GM04504 (cell line): ENCODE measurements at regions not wholly inside any gene's neighbourhood (a gene's known extent, or its start where the extent isn't known, plus 50 kb on each side); places are given as distances from the start of the nearest gene placed in this dataset.

ENCODE experiments used
- DNase-seq: peaks from one replicate; pipeline ENCODE4 v3.0.0-alpha.2; 2012; ENCODE audit warnings: low read depth

DNA sequence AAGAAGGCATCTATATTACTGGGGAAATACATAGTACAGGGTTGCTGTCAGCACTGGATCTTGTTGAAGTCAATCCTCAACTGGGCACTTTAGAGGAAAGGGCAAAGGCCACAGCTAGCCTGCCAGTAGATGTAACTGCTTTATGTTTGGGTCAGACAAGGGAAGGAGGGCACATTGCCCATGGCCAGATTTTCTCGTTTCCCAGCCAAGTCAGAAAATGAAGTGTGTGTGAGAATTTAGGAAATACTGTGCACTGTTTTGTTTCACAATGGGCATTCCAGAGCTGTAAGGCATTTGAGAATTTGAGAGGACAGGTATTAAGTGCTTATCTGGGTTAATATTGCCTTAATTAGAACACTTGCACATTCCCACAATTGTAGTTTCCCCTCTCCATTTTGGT is 183.9 kb upstream of the MCHR2 start:
- no peak for DNase-seq

DNA sequence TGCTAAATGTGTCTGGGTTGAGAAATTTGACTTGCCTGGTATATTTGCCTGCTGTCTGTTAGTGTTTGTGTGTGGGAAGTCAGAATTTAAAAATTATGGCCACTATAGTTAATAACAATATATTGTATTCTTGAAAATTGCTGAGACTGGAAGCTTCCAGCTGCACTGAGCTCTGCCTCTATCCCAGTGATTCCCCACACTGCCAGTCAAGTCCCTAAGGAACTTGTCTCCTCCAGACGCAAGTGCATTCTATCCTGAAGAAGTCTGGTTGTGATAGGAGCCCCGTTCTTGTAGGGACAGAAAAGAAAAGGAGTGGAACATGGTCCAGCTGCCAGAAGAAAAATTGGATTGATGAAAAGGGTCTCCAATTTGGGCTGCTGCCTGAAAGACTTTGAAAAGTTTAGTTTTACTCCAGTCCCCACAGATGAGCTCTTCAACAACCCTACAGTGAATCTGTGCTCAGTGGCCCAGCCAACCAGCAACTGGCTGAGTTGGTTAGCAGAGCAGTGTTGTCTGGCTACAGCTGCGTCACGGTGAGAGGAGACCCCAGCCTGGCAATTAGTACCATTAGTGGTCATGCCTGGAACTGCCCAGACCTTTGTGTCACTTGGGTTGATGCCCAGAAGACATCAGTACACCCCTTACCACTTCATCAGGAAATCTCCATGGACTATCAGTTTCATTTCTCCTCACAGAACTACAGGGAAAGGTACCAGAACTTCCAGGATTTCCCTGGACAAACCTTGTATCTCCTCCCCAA is 183.1 kb upstream of the MCHR2 start:
- no peak for DNase-seq

DNA sequence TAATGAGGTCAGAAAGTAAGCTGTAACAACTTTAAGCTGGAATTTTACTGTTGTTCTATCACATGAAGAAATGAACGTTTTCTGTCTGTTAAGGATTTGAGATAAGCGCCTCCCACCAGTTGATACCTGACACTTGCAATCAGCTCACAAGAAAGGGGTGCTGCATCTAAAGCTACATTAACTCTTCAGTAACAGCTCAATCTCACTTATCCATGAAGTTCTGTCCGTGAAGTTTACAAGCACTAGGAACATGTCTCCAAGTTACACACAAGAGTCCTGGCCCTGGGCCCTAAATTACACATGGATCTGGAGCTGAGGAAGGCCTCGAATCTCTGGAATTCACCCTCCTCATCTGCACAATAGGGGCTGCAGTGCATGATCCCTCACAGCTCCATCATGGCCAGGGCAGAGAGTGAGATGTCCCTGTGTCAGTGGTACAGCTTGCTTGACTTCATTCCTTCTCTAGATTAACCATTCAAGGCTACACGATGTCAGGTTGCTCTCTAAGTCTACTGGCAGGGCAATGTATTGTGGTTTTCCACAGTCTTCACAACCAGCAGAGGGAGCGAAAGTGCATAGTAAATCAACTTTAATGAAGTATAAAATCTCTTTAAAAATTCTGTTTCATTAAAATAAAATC is 182.4 kb upstream of the MCHR2 start:
- DNase-seq: peak; percentile 52

DNA sequence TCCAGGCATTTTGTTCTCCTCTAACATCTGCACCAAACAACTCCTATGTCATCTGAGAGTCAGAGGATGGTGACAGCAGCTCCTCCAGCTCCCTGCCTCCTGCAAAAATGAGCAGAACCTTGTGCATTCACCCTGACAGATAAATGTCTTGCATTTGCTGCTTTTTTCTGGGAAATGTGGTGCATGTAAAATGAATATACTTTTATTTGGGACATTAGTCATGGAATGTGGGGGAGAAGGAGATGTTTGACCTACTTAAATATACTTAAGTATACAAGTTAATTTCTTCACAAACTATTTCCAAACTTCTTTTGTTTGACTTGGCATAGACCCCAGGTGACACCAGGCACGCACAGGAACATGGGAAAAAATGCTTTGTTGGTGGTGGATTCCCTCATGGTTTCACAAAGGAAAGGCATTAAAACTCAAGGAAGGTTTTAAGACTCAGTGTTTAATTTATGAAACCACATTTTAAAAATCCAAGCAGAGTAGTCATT is 181.8 kb upstream of the MCHR2 start:
- peak; percentile 95 for DNase-seq

DNA sequence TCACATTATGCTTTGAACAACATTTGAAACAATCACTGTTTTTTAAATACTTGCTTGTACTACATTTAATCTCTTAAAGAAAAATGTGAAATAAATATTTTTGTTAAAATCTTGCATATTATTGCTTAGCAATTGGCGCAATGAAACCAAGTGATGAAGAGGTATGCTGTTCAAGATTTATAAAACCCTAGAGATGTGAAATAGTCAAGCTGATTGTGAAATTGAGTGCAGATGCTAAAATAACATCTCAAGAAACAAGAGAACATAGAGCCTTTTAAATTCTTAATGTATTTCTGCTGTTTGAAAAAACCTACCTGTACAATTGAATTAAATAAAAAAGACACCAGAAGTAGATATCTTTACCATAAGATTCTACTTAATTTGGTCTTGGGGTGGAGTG is 179.2 kb upstream of the MCHR2 start:
- DNase-seq: no peak

DNA sequence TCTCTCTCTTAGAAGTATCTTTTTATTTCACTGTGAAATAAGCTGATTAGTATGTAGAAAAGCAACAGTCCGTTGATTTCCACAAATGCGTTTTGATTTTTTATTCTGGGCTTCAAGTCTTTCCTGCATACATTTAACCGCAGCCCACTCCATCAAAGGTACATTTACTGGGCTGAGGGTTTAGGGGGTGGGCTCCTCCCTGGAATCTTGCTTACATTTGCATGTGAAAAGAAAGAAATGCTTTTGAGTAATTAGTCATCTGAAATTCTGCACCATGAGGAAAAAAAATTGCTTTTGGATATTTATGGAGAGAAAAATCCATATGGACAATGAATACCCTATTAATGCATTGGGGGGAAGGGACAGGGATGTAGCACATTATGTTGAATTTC is 178.3 kb upstream of the MCHR2 start:
- DNase-seq: no peak

DNA sequence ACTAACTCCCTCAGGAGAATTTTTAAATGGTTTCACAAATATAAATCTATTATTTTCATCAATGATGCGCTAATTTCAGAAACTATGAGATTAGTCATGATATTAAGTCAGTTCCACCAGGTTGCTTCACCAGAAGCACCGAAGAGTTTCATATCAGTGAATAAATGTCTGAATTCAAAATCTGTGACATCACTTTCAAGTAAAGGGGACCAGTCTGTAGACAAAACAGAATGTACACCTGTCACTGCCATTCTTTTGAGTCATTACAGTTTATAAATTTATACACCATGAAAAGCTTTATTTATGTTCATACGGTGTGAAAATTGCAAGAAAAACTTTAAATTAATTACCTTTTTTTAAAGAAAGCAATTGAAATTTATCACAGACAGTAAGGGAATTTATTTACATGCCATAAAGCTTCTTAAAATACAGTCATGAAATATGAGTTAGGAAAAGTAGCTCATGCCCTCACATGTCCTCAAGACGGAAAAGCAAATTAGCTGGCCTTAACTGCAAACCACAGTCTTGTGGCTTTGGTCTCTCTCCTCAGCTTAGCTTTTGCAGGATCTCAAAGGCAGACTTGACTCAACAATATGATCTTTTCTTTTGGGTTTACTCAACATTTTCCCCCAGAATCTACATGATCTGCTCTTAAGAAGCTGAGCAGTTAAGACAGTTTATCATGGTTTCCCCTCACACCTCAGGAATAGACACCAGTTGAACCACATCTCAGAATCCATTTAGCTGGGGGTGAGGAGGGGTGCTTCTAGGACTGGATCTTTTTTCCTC is 177.7 kb upstream of the MCHR2 start:
- DNase-seq: peak; percentile 47

DNA sequence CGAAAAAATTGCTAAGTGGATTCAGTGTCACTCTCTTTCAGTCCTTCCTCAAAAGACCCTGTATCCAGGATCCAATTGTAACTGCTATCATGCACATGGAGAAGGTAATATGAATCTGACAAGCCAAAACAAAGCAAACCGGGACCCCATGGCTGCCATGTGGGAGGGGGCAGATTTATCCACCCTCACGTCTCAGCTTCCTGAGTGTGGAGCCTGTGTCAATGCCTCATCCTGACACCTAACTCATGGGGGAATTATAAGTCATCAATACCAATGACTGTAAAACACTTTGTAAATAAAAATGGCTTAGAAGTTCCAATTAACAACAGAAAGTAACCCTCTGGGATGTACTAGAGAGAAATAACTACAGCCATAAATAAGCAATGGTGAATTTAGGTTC is 174.1 kb upstream of the MCHR2 start:
- no peak for DNase-seq

DNA sequence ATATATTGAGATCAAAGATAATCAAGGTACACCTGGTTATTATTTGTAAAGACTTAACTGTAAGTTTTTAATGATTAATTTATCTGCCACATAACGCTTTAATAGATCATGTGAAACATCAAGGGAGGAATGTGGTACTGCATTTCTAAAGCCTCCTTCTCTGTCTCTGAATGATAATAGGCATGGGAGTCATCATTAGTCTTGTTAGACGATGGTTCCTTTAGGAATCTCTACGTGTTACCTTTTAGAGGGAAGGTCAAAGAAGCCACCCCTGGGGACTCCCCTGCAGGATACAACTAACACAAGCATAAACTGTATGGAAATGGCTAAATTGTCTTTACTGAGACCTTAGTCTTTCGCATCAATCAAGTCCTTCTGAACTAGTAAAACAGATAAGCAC is 173.6 kb upstream of the MCHR2 start:
- DNase-seq: no peak

DNA sequence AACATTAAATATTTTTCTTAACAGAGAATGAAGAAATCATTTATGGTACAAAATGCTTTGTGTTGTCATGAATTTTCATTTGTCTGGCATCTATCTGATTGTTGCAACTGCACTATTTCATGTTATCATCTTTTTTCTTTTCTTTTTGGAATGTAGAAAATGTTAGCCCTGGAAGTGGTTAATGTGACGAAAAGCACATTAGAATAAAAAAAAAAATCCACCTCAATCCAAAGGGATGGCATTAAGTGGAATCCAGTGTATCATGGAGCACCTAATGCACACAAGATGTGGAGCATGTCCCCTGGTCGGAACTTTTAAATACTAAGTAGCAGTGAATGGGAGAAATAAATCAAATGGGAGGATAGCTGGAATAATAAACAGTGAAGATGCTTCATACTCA is 172.9 kb upstream of the MCHR2 start:
- peak; percentile 29 for DNase-seq

DNA sequence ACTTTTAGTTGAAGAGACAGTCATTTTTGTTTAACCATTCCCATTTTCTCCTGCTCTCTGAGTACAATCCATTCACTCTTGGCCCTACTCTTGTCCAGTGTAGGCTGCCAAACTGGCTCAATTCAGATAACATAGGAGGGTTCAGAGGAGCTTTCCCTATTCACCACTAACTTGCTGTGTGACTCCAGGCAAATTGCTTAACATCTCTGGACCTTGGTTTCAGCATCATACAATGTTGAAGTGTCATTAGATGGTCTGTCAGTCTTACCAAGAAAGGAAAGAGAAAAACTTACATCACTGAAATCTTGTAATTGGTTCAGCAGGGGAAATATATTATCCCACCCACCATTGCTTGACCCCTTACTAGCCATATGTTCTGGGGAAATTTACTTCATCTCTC is 171.4 kb upstream of the MCHR2 start:
- DNase-seq: no peak

DNA sequence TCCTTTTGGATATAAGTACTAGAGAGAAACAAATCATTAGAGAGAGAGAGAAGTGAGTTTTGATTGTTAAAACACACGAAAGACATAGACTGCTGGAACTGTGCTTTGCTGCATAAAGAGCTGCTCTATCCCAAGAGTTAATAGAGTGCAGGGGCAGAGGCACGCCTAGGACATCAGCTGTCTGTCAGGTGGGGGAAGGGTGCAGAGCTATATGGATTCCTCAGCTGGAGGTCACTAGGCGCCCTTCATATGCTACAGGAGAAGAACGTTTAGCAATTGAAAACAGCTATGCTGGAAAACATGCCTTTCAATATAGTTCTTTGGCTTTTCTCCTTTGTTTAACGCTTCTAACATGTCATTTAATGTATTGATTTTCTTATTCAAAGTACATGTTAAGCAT is 169.0 kb upstream of the MCHR2 start:
- DNase-seq: no peak

DNA sequence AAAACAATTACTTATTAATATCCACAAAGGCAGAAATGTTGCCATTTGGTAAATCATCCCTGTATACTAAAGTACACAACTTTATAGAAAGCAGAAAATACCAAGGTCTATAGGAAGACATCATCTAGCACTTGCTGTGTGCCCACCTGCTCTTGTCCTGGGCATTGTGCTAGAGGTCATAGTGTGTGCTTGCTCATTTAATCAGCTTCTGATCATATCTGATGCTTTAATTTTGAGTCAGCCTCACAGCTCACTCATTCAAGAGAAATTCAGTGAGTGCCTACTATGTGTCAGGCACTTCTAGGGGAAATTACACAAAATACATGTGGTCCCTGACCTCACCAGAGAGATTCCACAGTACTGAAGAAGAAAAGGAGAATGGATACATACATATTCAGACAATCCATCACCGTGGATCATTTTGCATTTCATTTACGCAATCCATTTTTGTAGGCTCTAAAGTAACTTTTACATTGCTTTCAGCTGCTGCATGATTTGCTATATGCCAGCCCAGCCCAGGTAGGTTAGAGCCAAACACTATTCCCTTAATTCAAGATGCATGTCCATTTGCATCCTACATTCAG is 167.9 kb upstream of the MCHR2 start:
- DNase-seq: no peak

DNA sequence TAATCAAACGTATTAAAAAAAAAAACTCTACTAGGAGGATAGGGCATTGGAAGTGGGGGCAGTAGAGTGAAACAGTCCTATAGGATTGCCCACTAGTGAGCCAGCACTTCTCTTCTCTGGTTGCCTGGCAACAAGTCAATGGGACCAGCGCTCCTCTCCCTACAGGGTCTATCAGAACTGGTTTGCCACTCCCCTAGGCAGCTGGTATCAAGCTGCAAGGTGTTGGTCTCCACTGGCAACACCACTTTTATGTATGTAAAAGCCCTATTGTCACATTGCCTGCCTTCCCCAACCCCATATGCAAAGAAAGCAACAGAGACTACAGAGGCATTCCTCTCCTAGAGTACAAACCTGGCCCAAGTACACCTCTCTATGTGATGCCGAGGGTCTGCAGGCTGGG is 166.9 kb upstream of the MCHR2 start:
- DNase-seq: no peak

DNA sequence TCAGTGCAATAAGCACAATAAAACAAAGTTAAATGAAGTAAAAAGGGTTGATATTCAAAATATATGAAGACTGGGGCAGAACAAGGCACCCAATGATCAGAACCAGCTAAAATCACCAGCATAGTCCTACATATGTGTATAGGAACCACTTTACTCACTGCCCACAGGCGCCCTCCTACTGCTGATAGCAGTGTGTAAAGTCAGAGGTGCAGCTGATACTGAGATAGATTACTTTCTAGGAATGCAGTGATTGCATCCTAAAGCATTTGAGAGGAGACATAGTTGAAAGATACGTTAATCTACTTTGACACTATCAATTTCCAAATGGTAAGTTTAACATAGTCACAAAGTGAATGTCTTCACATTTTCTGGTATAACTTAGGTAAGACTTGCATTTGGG is 161.1 kb upstream of the MCHR2 start:
- no peak for DNase-seq

DNA sequence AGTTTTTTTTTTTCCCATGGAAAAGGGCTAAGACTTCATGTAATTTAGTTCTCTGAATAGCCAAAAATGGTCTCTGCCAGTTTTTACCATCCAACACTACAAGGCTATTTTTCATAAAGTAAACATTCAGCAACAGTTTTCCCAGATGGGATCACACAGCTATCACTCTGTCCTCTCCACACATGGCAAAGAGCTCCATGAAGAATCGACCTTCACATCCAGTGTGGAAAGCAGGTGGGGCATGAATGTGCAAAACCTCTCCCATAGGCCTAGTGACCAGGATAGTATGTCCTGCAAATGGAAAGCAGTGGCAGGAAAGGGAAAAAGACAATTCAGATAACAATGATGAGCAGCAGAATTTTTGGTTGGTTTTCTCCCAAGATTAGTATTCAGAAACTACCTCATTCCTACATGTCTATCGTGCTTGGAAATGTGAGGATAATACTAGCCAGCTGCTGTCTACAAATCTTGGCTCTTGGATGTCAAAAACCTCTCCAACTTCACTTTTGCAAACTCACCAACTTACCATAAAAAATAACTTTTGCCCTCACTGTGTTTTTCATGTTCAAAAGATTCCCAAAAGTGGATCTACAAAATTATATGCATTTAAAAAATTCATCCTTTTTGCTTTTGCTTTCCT is 159.7 kb upstream of the MCHR2 start:
- no peak for DNase-seq

DNA sequence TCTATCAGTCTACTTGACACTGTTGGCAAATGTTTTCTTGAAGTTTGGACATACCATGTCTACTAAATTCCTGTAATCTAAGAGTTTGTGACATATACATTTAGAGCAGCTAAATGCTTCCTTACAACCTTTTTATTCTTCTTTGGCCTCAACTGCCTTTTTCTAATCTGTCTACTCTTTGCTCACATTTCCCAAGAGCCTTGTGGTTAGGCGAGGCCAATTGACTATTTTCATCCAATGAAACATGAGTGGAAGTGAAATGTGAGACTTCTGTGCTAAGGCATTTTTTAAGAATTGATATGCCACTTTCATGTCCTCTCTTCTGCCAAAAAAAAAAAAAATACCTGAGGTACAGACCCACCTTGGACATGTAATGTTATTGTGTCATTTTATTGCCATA is 158.2 kb upstream of the MCHR2 start:
- DNase-seq: no peak

DNA sequence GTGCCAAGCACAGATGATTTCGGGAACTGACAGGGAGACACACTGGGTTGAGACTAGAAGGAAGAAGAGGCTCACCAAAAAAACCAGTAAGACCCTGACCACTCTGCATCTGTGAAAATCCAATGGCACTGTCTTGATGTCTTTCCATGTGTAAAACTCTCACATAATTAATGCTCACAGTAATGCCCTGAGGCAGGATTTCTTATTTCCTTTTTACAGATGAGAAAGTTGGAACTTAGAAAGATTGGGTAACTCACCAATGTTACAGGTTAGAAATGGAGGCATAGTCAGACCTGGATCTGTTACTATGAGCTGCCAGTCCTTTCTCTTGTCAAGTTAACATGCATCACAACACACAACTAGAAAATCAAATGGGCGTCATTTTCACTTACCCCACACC is 151.0 kb upstream of the MCHR2 start:
- DNase-seq: no peak

DNA sequence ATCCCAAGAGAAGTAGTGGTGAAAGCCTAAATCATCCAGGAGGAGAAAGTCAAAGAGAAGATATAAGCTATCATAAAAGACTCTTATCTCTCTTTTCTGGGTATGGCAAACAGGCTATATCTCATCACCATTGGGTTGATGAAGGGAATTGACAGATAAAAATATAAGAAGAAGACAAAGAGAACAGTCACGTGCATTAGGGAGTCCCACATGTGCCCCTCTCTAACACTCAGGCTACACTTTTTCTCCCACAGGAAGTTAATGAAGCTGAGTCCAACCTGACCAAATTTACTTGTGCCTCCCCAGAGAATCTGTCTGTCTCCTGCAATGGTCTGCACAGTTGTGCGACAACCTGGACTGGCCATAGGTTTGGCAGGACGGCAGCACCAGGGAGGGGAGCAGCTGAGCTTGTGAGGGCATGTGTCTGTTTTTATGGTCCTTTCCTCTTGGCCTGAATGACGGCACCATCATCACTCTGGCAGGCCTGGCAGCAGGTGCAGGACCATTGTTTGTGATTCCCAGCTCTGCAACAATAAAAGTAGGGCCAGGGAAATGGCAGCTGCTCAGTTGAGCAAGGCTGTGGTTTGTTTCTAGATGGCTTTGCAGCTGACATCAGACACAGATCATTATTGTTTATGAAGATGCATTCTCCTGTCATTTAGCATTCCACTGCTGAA is 144.5 kb upstream of the MCHR2 start:
- DNase-seq: no peak

DNA sequence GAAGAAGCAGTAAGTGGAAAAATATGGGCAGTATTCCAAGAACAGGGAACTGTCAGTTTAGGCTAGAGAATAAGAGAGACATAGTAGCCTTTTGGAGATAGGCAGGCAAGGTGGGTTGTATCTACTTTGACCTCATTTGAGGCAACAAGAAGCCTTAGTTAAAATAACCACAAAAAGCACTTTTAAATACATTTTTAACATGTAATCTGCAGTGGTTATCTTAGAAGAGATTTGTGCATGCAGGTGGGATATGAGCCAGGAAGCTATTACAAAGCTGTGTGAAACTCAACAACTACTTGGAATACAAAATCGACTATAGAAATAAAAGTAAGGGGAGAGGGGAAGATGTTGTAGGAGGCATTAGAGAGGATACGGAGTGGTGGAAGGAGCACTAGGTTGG is 143.7 kb upstream of the MCHR2 start:
- DNase-seq: no peak

DNA sequence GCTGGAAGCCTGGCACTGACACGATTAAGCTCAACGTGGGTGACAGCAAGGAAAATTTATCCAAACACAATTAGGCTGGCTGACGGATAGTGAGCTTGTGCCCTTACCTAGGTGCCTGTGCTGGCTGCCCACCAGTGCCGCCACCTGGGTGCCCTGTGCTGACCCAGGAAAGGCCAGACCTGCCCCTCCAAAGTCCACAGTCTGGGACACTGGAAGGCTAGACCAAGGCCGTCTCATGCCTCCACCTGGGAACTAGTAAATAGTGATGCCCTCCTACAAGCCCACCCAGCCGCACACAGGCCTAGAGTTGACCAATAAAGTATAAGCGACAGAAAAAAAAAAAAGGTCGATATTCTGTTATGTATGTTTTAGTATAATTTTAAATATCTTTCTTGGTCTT is 142.6 kb upstream of the MCHR2 start:
- no peak for DNase-seq

DNA sequence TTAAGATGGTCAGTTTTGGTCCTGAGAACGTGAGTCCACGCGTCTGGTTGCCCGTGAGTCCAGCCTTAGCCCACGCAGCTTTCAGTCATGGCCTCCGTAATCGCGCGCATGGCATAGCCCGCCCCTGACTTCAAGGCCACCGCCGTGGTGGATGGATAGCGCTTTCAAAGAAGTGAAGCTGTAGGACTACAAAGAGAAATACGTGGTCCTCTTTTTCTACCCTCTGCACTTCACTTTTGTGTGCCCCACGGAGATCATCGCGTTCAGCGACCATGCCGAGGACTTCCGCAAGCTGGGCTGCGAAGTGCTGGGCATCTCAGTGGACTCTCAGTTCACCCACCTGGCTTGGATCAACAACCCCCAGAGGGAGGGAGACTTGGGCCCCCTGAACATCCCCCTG is 142.0 kb upstream of the MCHR2 start:
- no peak for DNase-seq
